DND-41 (cell line): ENCODE measurements at regions not wholly inside any gene's neighbourhood (a gene's known extent, or its start where the extent isn't known, plus 50 kb on each side); places are given as distances from the start of the nearest gene placed in this dataset.

ENCODE experiments used
- EZH2 ChIP-seq: IDR thresholded peaks from 3 replicates; pipeline ENCODE4 v1.6.1; 2012; ENCODE audit warnings: borderline replicate concordance, low read depth, mild to moderate bottlenecking, moderate library complexity, low read length, inconsistent platforms; ENCODE audit not compliant: severe bottlenecking
- TF ChIP-seq, protein P1 (sequence below): IDR thresholded peaks from 2 replicates; pipeline ENCODE4 v1.5.1; 2012; ENCODE audit warnings: borderline replicate concordance, low read length, moderate library complexity, mild to moderate bottlenecking; ENCODE audit not compliant: poor library complexity, severe bottlenecking; ENCODE audit errors: extremely low read depth

DNA sequence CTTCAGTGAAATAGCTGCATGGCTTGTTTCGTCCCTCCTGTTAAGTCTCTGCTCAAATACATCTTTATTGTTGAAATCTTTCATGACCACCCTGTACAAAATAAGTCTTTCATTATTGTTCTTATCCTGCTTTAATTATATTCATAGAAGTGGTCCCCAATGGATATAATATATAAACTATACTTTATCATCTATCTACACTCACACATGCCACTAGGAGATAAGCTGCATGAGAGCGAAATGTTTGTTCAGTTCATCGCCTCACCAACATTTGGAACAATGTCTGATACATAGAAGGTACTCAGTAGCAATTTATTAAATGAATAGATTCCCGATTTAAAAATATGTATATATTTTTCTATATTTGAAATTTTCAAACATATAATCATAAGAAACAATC is 254.0 kb upstream of the ATXN7L3B start:
- TF ChIP-seq, protein P1, sequence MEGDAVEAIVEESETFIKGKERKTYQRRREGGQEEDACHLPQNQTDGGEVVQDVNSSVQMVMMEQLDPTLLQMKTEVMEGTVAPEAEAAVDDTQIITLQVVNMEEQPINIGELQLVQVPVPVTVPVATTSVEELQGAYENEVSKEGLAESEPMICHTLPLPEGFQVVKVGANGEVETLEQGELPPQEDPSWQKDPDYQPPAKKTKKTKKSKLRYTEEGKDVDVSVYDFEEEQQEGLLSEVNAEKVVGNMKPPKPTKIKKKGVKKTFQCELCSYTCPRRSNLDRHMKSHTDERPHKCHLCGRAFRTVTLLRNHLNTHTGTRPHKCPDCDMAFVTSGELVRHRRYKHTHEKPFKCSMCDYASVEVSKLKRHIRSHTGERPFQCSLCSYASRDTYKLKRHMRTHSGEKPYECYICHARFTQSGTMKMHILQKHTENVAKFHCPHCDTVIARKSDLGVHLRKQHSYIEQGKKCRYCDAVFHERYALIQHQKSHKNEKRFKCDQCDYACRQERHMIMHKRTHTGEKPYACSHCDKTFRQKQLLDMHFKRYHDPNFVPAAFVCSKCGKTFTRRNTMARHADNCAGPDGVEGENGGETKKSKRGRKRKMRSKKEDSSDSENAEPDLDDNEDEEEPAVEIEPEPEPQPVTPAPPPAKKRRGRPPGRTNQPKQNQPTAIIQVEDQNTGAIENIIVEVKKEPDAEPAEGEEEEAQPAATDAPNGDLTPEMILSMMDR = no peak
- TF ChIP-seq EZH2 = no peak
